Activated naive CD4-positive, alpha-beta T cell treated with anti-CD3 and anti-CD28 coated beads, Interleukin-2, amount 10 ng/mL, durations not matched to agents 7 days and 5 days (primary cell): ENCODE measurements at regions not wholly inside any gene's neighbourhood (a gene's known extent, or its start where the extent isn't known, plus 50 kb on each side); places are given as distances from the start of the nearest gene placed in this dataset.

Source experiments
- CTCF ChIA-PET: fragments of 350-600 bp; sonication (Branson Sonifier 250); formaldehyde crosslinking; loops from one replicate; lab custom pipeline; 2021; ENCODE audit warnings: antibody characterized with exemption; lab: Charles Lee
- DNase-seq: peaks from one replicate; pipeline ENCODE4 v3.0.0-alpha.2; 2020
- H3K27ac Mint-ChIP-seq: one replicate; pipeline ENCODE4 v1.8.0; 2021; ENCODE audit warnings: mild to moderate bottlenecking, moderate library complexity, mixed read lengths
- H3K27me3 Mint-ChIP-seq: one replicate; pipeline ENCODE4 v1.8.0; 2021; ENCODE audit warnings: mild to moderate bottlenecking, mixed read lengths
- H3K36me3 Mint-ChIP-seq: one replicate; pipeline ENCODE4 v1.8.0; 2021; ENCODE audit warnings: mixed read lengths
- H3K4me1 Mint-ChIP-seq: one replicate; pipeline ENCODE4 v1.8.0; 2021; ENCODE audit warnings: mixed read lengths
- H3K4me3 Mint-ChIP-seq: one replicate; pipeline ENCODE4 v1.8.0; 2021; ENCODE audit warnings: mild to moderate bottlenecking, moderate library complexity, mixed read lengths
- H3K9me3 Mint-ChIP-seq: one replicate; pipeline ENCODE4 v1.8.0; 2021; ENCODE audit warnings: mixed read lengths

- CTCF ChIA-PET = no interaction called here
- no peaks in the 10 kb centered on the region for H3K4me1 Mint-ChIP-seq
- peaks cover 9% of the 10 kb centered on the region for H3K9me3 Mint-ChIP-seq
Observed at GRCh38 chr5:24786108-24786507, 141.3 kb upstream of the CDH10 start.

GRCh38 chr5:24783596-24783995, 138.8 kb upstream of the CDH10 start:
- H3K4me3 Mint-ChIP-seq = no peak overlapping the region
- no peaks in the 10 kb centered on the region for H3K4me1 Mint-ChIP-seq
- H3K36me3 Mint-ChIP-seq = no peaks in the 10 kb centered on the region
- no peaks in the 10 kb centered on the region for H3K27me3 Mint-ChIP-seq
- CTCF ChIA-PET = no interaction called here
- H3K9me3 Mint-ChIP-seq = peaks cover 9% of the 10 kb centered on the region
- H3K27ac Mint-ChIP-seq = no peak overlapping the region
- DNase-seq = no peak

More at GRCh38 chr5:24786108-24786507, 141.3 kb upstream of the CDH10 start:
- Mint-ChIP-seq H3K27ac (no peak overlapping the region), H3K4me3 (no peak overlapping the region), H3K36me3 (no peaks in the 10 kb centered on the region), H3K27me3 (no peaks in the 10 kb centered on the region)
- DNase-seq = no peak

- no peaks in the 10 kb centered on the region for H3K27me3 Mint-ChIP-seq
- CTCF ChIA-PET = no interaction called here
- no peak overlapping the region for H3K4me3 Mint-ChIP-seq
- H3K27ac Mint-ChIP-seq = no peak overlapping the region
- H3K36me3 Mint-ChIP-seq = no peaks in the 10 kb centered on the region
- H3K9me3 Mint-ChIP-seq = peaks cover 16% of the 10 kb centered on the region
- no peaks in the 10 kb centered on the region for H3K4me1 Mint-ChIP-seq
- DNase-seq = no peak
Observed at GRCh38 chr5:24777392-24777791, 132.6 kb upstream of the CDH10 start.

- no peaks in the 10 kb centered on the region for H3K36me3 Mint-ChIP-seq
- H3K27me3 Mint-ChIP-seq = no peaks in the 10 kb centered on the region
- DNase-seq = no peak
- no peak overlapping the region for H3K4me3 Mint-ChIP-seq
- H3K27ac Mint-ChIP-seq = no peak overlapping the region
- CTCF ChIA-PET = no interaction called here
- H3K4me1 Mint-ChIP-seq = no peaks in the 10 kb centered on the region
- peaks cover 21% of the 10 kb centered on the region for H3K9me3 Mint-ChIP-seq
Observed at GRCh38 chr5:24773261-24773660, 128.5 kb upstream of the CDH10 start.

- Mint-ChIP-seq H3K4me1 (no peaks in the 10 kb centered on the region), H3K9me3 (peaks cover 18% of the 10 kb centered on the region), H3K36me3 (no peaks in the 10 kb centered on the region), H3K27ac (no peak overlapping the region), H3K4me3 (no peak overlapping the region), H3K27me3 (no peaks in the 10 kb centered on the region)
- CTCF ChIA-PET = no interaction called here
- DNase-seq = no peak
Observed at GRCh38 chr5:24767086-24767485, 122.3 kb upstream of the CDH10 start.

- DNase-seq = no peak
- Mint-ChIP-seq H3K36me3 (no peaks in the 10 kb centered on the region), H3K4me3 (no peak overlapping the region), H3K27ac (no peak overlapping the region), H3K9me3 (peaks cover 24% of the 10 kb centered on the region), H3K27me3 (no peaks in the 10 kb centered on the region), H3K4me1 (no peaks in the 10 kb centered on the region)
- CTCF ChIA-PET = no interaction called here
Observed at GRCh38 chr5:24765219-24765618, 120.4 kb upstream of the CDH10 start.

- CTCF ChIA-PET = no interaction called here
- Mint-ChIP-seq H3K4me3 (no peak overlapping the region), H3K36me3 (no peaks in the 10 kb centered on the region)
Observed at GRCh38 chr5:24750355-24750754, 105.6 kb upstream of the CDH10 start.

GRCh38 chr5:24749701-24750100, 104.9 kb upstream of the CDH10 start:
- Mint-ChIP-seq H3K9me3 (peaks cover 24% of the 10 kb centered on the region), H3K36me3 (no peaks in the 10 kb centered on the region), H3K4me1 (no peaks in the 10 kb centered on the region), H3K27ac (no peak overlapping the region), H3K4me3 (no peak overlapping the region), H3K27me3 (no peaks in the 10 kb centered on the region)
- CTCF ChIA-PET = no interaction called here
- DNase-seq = no peak

More at GRCh38 chr5:24750355-24750754, 105.6 kb upstream of the CDH10 start:
- H3K27ac Mint-ChIP-seq = no peak overlapping the region
- H3K4me1 Mint-ChIP-seq = no peaks in the 10 kb centered on the region
- no peak for DNase-seq
- H3K27me3 Mint-ChIP-seq = no peaks in the 10 kb centered on the region
- peaks cover 27% of the 10 kb centered on the region for H3K9me3 Mint-ChIP-seq

GRCh38 chr5:24747327-24747726, 102.5 kb upstream of the CDH10 start:
- H3K27me3 Mint-ChIP-seq = no peaks in the 10 kb centered on the region
- no peaks in the 10 kb centered on the region for H3K36me3 Mint-ChIP-seq
- H3K4me3 Mint-ChIP-seq = no peak overlapping the region
- H3K27ac Mint-ChIP-seq = no peak overlapping the region
- peaks cover 20% of the 10 kb centered on the region for H3K9me3 Mint-ChIP-seq
- no peak for DNase-seq
- H3K4me1 Mint-ChIP-seq = no peaks in the 10 kb centered on the region
- CTCF ChIA-PET = no interaction called here

- H3K36me3 Mint-ChIP-seq = no peaks in the 10 kb centered on the region
- H3K9me3 Mint-ChIP-seq = peaks cover 13% of the 10 kb centered on the region
- H3K4me3 Mint-ChIP-seq = no peak overlapping the region
Observed at GRCh38 chr5:24742334-24742733, 97.6 kb upstream of the CDH10 start.

GRCh38 chr5:24737163-24737562, 92.4 kb upstream of the CDH10 start:
- H3K36me3 Mint-ChIP-seq = no peaks in the 10 kb centered on the region
- no peak for DNase-seq
- H3K4me1 Mint-ChIP-seq = no peaks in the 10 kb centered on the region
- no peaks in the 10 kb centered on the region for H3K27me3 Mint-ChIP-seq
- H3K27ac Mint-ChIP-seq = no peak overlapping the region
- H3K4me3 Mint-ChIP-seq = no peak overlapping the region
- CTCF ChIA-PET = interaction anchor here (0.7 kb wide), 1 partner anchor 320 kb away, joined by 3 read pairs; no protein-coding TSS in a partner anchor
- peaks cover 14% of the 10 kb centered on the region for H3K9me3 Mint-ChIP-seq

More at GRCh38 chr5:24742334-24742733, 97.6 kb upstream of the CDH10 start:
- no peak for DNase-seq
- CTCF ChIA-PET = no interaction called here
- no peaks in the 10 kb centered on the region for H3K4me1 Mint-ChIP-seq
- H3K27me3 Mint-ChIP-seq = no peaks in the 10 kb centered on the region
- H3K27ac Mint-ChIP-seq = no peak overlapping the region

- no peaks in the 10 kb centered on the region for H3K4me1 Mint-ChIP-seq
- CTCF ChIA-PET = no interaction called here
- no peaks in the 10 kb centered on the region for H3K27me3 Mint-ChIP-seq
- no peaks in the 10 kb centered on the region for H3K36me3 Mint-ChIP-seq
- peaks cover 15% of the 10 kb centered on the region for H3K9me3 Mint-ChIP-seq
- DNase-seq = no peak
- no peak overlapping the region for H3K27ac Mint-ChIP-seq
- no peak overlapping the region for H3K4me3 Mint-ChIP-seq
Observed at GRCh38 chr5:24735284-24735683, 90.5 kb upstream of the CDH10 start.

GRCh38 chr5:24732184-24732583, 87.4 kb upstream of the CDH10 start:
- Mint-ChIP-seq H3K9me3 (peaks cover 24% of the 10 kb centered on the region), H3K27ac (no peak overlapping the region), H3K4me3 (no peak overlapping the region), H3K27me3 (no peaks in the 10 kb centered on the region), H3K36me3 (no peaks in the 10 kb centered on the region), H3K4me1 (no peaks in the 10 kb centered on the region)
- CTCF ChIA-PET = no interaction called here
- DNase-seq = no peak

- Mint-ChIP-seq H3K27me3 (no peaks in the 10 kb centered on the region), H3K4me1 (no peaks in the 10 kb centered on the region), H3K27ac (no peak overlapping the region), H3K4me3 (no peak overlapping the region), H3K9me3 (peaks cover 20% of the 10 kb centered on the region), H3K36me3 (no peaks in the 10 kb centered on the region)
- no peak for DNase-seq
- CTCF ChIA-PET = no interaction called here
Observed at GRCh38 chr5:24720743-24721142, 76.0 kb upstream of the CDH10 start.

- H3K27ac Mint-ChIP-seq = no peak overlapping the region
- no peak overlapping the region for H3K4me3 Mint-ChIP-seq
- CTCF ChIA-PET = no interaction called here
- no peaks in the 10 kb centered on the region for H3K4me1 Mint-ChIP-seq
- H3K36me3 Mint-ChIP-seq = no peaks in the 10 kb centered on the region
- H3K27me3 Mint-ChIP-seq = no peaks in the 10 kb centered on the region
- peaks cover 13% of the 10 kb centered on the region for H3K9me3 Mint-ChIP-seq
- no peak for DNase-seq
Observed at GRCh38 chr5:24714746-24715145, 70.0 kb upstream of the CDH10 start.

- Mint-ChIP-seq H3K4me3 (no peak overlapping the region), H3K36me3 (no peaks in the 10 kb centered on the region), H3K27me3 (no peaks in the 10 kb centered on the region), H3K9me3 (peaks cover 12% of the 10 kb centered on the region), H3K4me1 (no peaks in the 10 kb centered on the region), H3K27ac (no peak overlapping the region)
- CTCF ChIA-PET = no interaction called here
- no peak for DNase-seq
Observed at GRCh38 chr5:24712947-24713346, 68.2 kb upstream of the CDH10 start.
